T-cell (primary cell): ENCODE measurements at regions not wholly inside any gene's neighbourhood (a gene's known extent, or its start where the extent isn't known, plus 50 kb on each side); places are given as distances from the start of the nearest gene placed in this dataset.

Experiments used
- ATAC-seq, 4 experiments: fragments of 200-7000 bp in 3 of 4; fragments of 150-1000 bp in 1 of 4; cut with Tn5 transposase; replicated peaks in 1 of 4; 1 replicate in 3 of 4; 2 replicates in 1 of 4; pipeline ENCODE4 v1.10.0; 2021; ENCODE audit warnings: moderate library complexity in 3 of 4, mild to moderate bottlenecking in 2 of 4, moderate number of reproducible peaks in 1 of 4
- CTCF ChIA-PET, 2 donors: fragments of 300-600 bp; sonication (Branson Sonifier 250); formaldehyde crosslinking; loops; one replicate each; lab custom pipeline; 2022; ENCODE audit warnings: antibody characterized with exemption in 2 of 2; lab: Charles Lee
- POLR2A ChIA-PET, 2 donors: fragments of 300-600 bp; sonication (Branson Sonifier 250); formaldehyde crosslinking; loops; one replicate each; lab custom pipeline; 2022; ENCODE audit warnings: antibody characterized with exemption in 2 of 2; lab: Charles Lee
- DNase-seq, 35 experiments: peaks; one replicate each; pipeline versions ENCODE4 v3.0.0 to v3.0.0-alpha.2; 2013 to 2023
- H3K27ac ChIP-seq: one replicate; pipeline ENCODE4 v1.5.1; 2013; ENCODE audit warnings: low read length
- H3K27me3 ChIP-seq, 2 experiments: replicated peaks in 1 of 2; 1 replicate in 1 of 2; 2 replicates in 1 of 2; pipeline versions ENCODE4 v1.6.1 to v1.7.0; 2013; ENCODE audit warnings: low read length in 1 of 2, mixed read lengths in 1 of 2; ENCODE audit not compliant: control insufficient read depth in 2 of 2, insufficient read depth in 2 of 2; ENCODE audit errors: extremely low read depth in 1 of 2
- H3K36me3 ChIP-seq, 2 donors: 1 replicate in 1 of 2; 2 replicates in 1 of 2; pipeline versions ENCODE4 v1.6.1 to v1.7.0; 2013; ENCODE audit warnings: low read length in 1 of 2; ENCODE audit not compliant: control insufficient read depth in 2 of 2, insufficient read depth in 1 of 2; ENCODE audit errors: extremely low read depth in 1 of 2
- H3K4me1 ChIP-seq, 2 experiments: 1 replicate in 1 of 2; 2 replicates in 1 of 2; pipeline versions ENCODE4 v1.6.1 to v1.7.0; 2013; ENCODE audit warnings: low read length in 2 of 2, mixed read lengths in 1 of 2; ENCODE audit not compliant: insufficient read depth in 2 of 2, control insufficient read depth in 1 of 2; ENCODE audit errors: extremely low read depth in 1 of 2
- H3K4me3 ChIP-seq, 2 donors: 1 replicate in 1 of 2; 2 replicates in 1 of 2; pipeline versions ENCODE4 v1.5.1 to v1.7.0; 2013; ENCODE audit warnings: mild to moderate bottlenecking in 2 of 2, low read length in 1 of 2, moderate library complexity in 1 of 2; ENCODE audit not compliant: control insufficient read depth in 1 of 2; ENCODE audit errors: extremely low read depth in 1 of 2
- H3K9me3 ChIP-seq: 2 replicates; pipeline ENCODE4 v1.7.0; 2013
- H3K27ac Mint-ChIP-seq, 2 donors: one replicate each; pipeline ENCODE4 v1.8.0; 2020 to 2021; ENCODE audit warnings: mild to moderate bottlenecking in 2 of 2, mixed read lengths in 2 of 2
- H3K27me3 Mint-ChIP-seq, 2 donors: one replicate each; pipeline ENCODE4 v1.8.0; 2021 to 2022; ENCODE audit warnings: mixed read lengths in 2 of 2
- H3K36me3 Mint-ChIP-seq: one replicate; pipeline ENCODE4 v1.8.0; 2021; ENCODE audit warnings: mixed read lengths
- H3K4me1 Mint-ChIP-seq, 3 donors: one replicate each; pipeline ENCODE4 v1.8.0; 2020 to 2022; ENCODE audit warnings: mixed read lengths in 3 of 3, mild to moderate bottlenecking in 1 of 3
- H3K4me3 Mint-ChIP-seq, 3 donors: one replicate each; pipeline ENCODE4 v1.8.0; 2020 to 2022; ENCODE audit warnings: mild to moderate bottlenecking in 3 of 3, mixed read lengths in 3 of 3, moderate library complexity in 3 of 3
- H3K9me3 Mint-ChIP-seq, 3 donors: one replicate each; pipeline ENCODE4 v1.8.0; 2020 to 2022; ENCODE audit warnings: mixed read lengths in 3 of 3
- WGBS: methylation state at CpG from one replicate; pipeline ENCODE4 v1.1.5; 2013; ENCODE audit warnings: missing lambda C conversion rate; ENCODE audit not compliant: insufficient coverage; 5-methylcytosine and 5-hydroxymethylcytosine counted together

- no CpG with 5 or more reads among the region's 2 CpGs for WGBS
- Histone ChIP-seq H3K27me3 (no peaks in the 10 kb centered on the region), H3K36me3 (no peaks in the 10 kb centered on the region), H3K4me1 (no peaks in the 10 kb centered on the region), H3K4me3 (no peak overlapping the region), H3K9me3 (peaks cover under 1% of the 10 kb centered on the region), H3K27ac (no peak overlapping the region)
- H3K4me3 Mint-ChIP-seq: no peak overlapping the region
- no peaks in the 10 kb centered on the region for H3K36me3 Mint-ChIP-seq
- no peak overlapping the region for H3K27ac Mint-ChIP-seq
- peaks cover 4 to 10% (median 8%) of the 10 kb centered on the region in 3 donors for H3K9me3 Mint-ChIP-seq
- H3K4me1 Mint-ChIP-seq: no peaks in the 10 kb centered on the region
- ATAC-seq: no peak
- no peak for DNase-seq
- H3K27me3 Mint-ChIP-seq: no peaks in the 10 kb centered on the region
- ChIA-PET POLR2A (no interaction called here), CTCF (no interaction called here)
These were observed 833.3 kb upstream of the INTU start for GRCh38 chr4:126799416-126799815.

GRCh38 chr4:126799971-126800574 lies 832.7 kb upstream of the INTU start:
- no peak overlapping the region for H3K4me3 ChIP-seq
- H3K27ac Mint-ChIP-seq: no peak overlapping the region
- no peak for DNase-seq
- ChIA-PET CTCF (no interaction called here), POLR2A (no interaction called here)
- 77% methylated on average over 2 of the region's 5 CpGs for WGBS
- no peak for ATAC-seq
- H3K9me3 ChIP-seq: no peaks in the 10 kb centered on the region
- no peaks in the 10 kb centered on the region for H3K4me1 Mint-ChIP-seq
- no peaks in the 10 kb centered on the region for H3K27me3 ChIP-seq
- H3K4me1 ChIP-seq: no peaks in the 10 kb centered on the region
- no peaks in the 10 kb centered on the region for H3K36me3 ChIP-seq
- no peaks in the 10 kb centered on the region for H3K27me3 Mint-ChIP-seq
- H3K4me3 Mint-ChIP-seq: no peak overlapping the region
- no peaks in the 10 kb centered on the region for H3K36me3 Mint-ChIP-seq
- peaks cover 7 to 11% (median 10%) of the 10 kb centered on the region in 3 donors for H3K9me3 Mint-ChIP-seq
- H3K27ac ChIP-seq: no peak overlapping the region

- Histone ChIP-seq H3K27ac (no peak overlapping the region), H3K27me3 (no peaks in the 10 kb centered on the region), H3K36me3 (no peaks in the 10 kb centered on the region), H3K4me3 (no peak overlapping the region), H3K4me1 (no peaks in the 10 kb centered on the region), H3K9me3 (no peaks in the 10 kb centered on the region)
- ChIA-PET CTCF (no interaction called here), POLR2A (no interaction called here)
- H3K27ac Mint-ChIP-seq: no peak overlapping the region
- no peaks in the 10 kb centered on the region for H3K27me3 Mint-ChIP-seq
- DNase-seq (no peak), ATAC-seq (no peak)
- peaks cover 10 to 15% (median 13%) of the 10 kb centered on the region in 3 donors for H3K9me3 Mint-ChIP-seq
- H3K36me3 Mint-ChIP-seq: no peaks in the 10 kb centered on the region
- H3K4me3 Mint-ChIP-seq: no peak overlapping the region
- no peaks in the 10 kb centered on the region for H3K4me1 Mint-ChIP-seq
- WGBS: no CpG with 5 or more reads among the region's 3 CpGs
These were observed 832.1 kb upstream of the INTU start for GRCh38 chr4:126800575-126801141.

- no peak overlapping the region for H3K4me3 ChIP-seq
- H3K4me1 ChIP-seq: no peaks in the 10 kb centered on the region
- Mint-ChIP-seq H3K9me3 (peaks cover 10 to 13% (median 11%) of the 10 kb centered on the region in 3 donors), H3K4me3 (no peak overlapping the region), H3K36me3 (no peaks in the 10 kb centered on the region), H3K27me3 (no peaks in the 10 kb centered on the region), H3K4me1 (no peaks in the 10 kb centered on the region), H3K27ac (no peak overlapping the region)
- ChIA-PET CTCF (no interaction called here), POLR2A (no interaction called here)
- DNase-seq (no peak), ATAC-seq (no peak)
- H3K27ac ChIP-seq: no peak overlapping the region
- no peaks in the 10 kb centered on the region for H3K9me3 ChIP-seq
- no peaks in the 10 kb centered on the region for H3K36me3 ChIP-seq
- WGBS: 67% methylated on average over 1 of the region's 1 CpG
- no peaks in the 10 kb centered on the region for H3K27me3 ChIP-seq
These were observed 825.6 kb upstream of the INTU start for GRCh38 chr4:126807132-126807531.

- Histone ChIP-seq H3K27ac (no peak overlapping the region), H3K36me3 (no peaks in the 10 kb centered on the region), H3K27me3 (no peaks in the 10 kb centered on the region), H3K4me3 (no peak overlapping the region), H3K4me1 (no peaks in the 10 kb centered on the region), H3K9me3 (no peaks in the 10 kb centered on the region)
- H3K27ac Mint-ChIP-seq: no peak overlapping the region
- no peak for DNase-seq
- H3K27me3 Mint-ChIP-seq: no peaks in the 10 kb centered on the region
- no peak overlapping the region for H3K4me3 Mint-ChIP-seq
- ChIA-PET POLR2A (no interaction called here), CTCF (no interaction called here)
- H3K4me1 Mint-ChIP-seq: no peaks in the 10 kb centered on the region
- ATAC-seq: no peak
- no peaks in the 10 kb centered on the region for H3K36me3 Mint-ChIP-seq
- H3K9me3 Mint-ChIP-seq: peaks cover 2 to 15% (median 4%) of the 10 kb centered on the region in 3 donors
These were observed 820.7 kb upstream of the INTU start for GRCh38 chr4:126812076-126812475.

- Histone ChIP-seq H3K9me3 (peaks cover 3% of the 10 kb centered on the region), H3K36me3 (no peaks in the 10 kb centered on the region), H3K4me1 (no peaks in the 10 kb centered on the region), H3K27ac (no peak overlapping the region), H3K4me3 (no peak overlapping the region), H3K27me3 (no peaks in the 10 kb centered on the region)
- no CpG with 5 or more reads among the region's 1 CpG for WGBS
- CTCF ChIA-PET: no interaction called here
- H3K27me3 Mint-ChIP-seq: no peaks in the 10 kb centered on the region
- no peak for ATAC-seq
- no peaks in the 10 kb centered on the region for H3K36me3 Mint-ChIP-seq
- POLR2A ChIA-PET: no interaction called here
- DNase-seq: no peak
- no peaks in the 10 kb centered on the region for H3K4me1 Mint-ChIP-seq
- no peak overlapping the region for H3K27ac Mint-ChIP-seq
- H3K4me3 Mint-ChIP-seq: no peak overlapping the region
- H3K9me3 Mint-ChIP-seq: peaks cover 3 to 9% (median 8%) of the 10 kb centered on the region in 3 donors
These were observed 812.1 kb upstream of the INTU start for GRCh38 chr4:126820631-126821030.

- no peaks in the 10 kb centered on the region for H3K36me3 Mint-ChIP-seq
- H3K36me3 ChIP-seq: no peaks in the 10 kb centered on the region
- H3K4me3 Mint-ChIP-seq: no peak overlapping the region
- H3K4me1 Mint-ChIP-seq: no peaks in the 10 kb centered on the region
- H3K4me3 ChIP-seq: no peak overlapping the region
- no peak overlapping the region for H3K27ac ChIP-seq
- H3K9me3 ChIP-seq: peaks cover 3% of the 10 kb centered on the region
- WGBS: no CpG with 5 or more reads among the region's 1 CpG
- H3K9me3 Mint-ChIP-seq: peaks cover 3 to 9% (median 8%) of the 10 kb centered on the region in 3 donors
- no peaks in the 10 kb centered on the region for H3K27me3 Mint-ChIP-seq
- POLR2A ChIA-PET: no interaction called here
- H3K27me3 ChIP-seq: no peaks in the 10 kb centered on the region
- no peak for DNase-seq
- H3K4me1 ChIP-seq: no peaks in the 10 kb centered on the region
- H3K27ac Mint-ChIP-seq: no peak overlapping the region
- CTCF ChIA-PET: no interaction called here
- ATAC-seq: no peak
These were observed 811.6 kb upstream of the INTU start for GRCh38 chr4:126821152-126821551.
